IPS DF 19.7 (cell line): ENCODE measurements at regions not wholly inside any gene's neighbourhood (a gene's known extent, or its start where the extent isn't known, plus 50 kb on each side); places are given as distances from the start of the nearest gene placed in this dataset.
"Not testable (repeated sequence)": the region's sequence is repeated elsewhere in the genome, so short reads cannot be mapped to it uniquely, and the experiment has no call there.

Experiments used
- DNase-seq: peaks from one replicate; pipeline ENCODE4 v3.0.0-alpha.2; 2013; ENCODE audit warnings: low read depth, low spot score

GRCh38 chr3:44128057-44128775, 113.5 kb upstream of the TOPAZ1 start:
- no peak for DNase-seq

GRCh38 chr3:44130249-44130648, 111.4 kb upstream of the TOPAZ1 start:
- no peak for DNase-seq

GRCh38 chr3:44132061-44132460, 109.6 kb upstream of the TOPAZ1 start:
- no peak for DNase-seq

- DNase-seq: no peak
Observed at GRCh38 chr3:44132593-44132992, 109.1 kb upstream of the TOPAZ1 start.

- no peak for DNase-seq
Observed at GRCh38 chr3:44136421-44136820, 105.3 kb upstream of the TOPAZ1 start.

GRCh38 chr3:44146073-44146472, 95.6 kb upstream of the TOPAZ1 start:
- DNase-seq: no peak

- no peak for DNase-seq
Observed at GRCh38 chr3:44159696-44160300, 81.9 kb upstream of the TOPAZ1 start.

- DNase-seq: no peak
Observed at GRCh38 chr3:44160818-44161217, 80.9 kb upstream of the TOPAZ1 start.

- no peak for DNase-seq
Observed at GRCh38 chr3:44171891-44172290, 69.8 kb upstream of the TOPAZ1 start.

GRCh38 chr3:44172701-44173100, 69.0 kb upstream of the TOPAZ1 start:
- not testable (repeated sequence) for DNase-seq

- DNase-seq: no peak
Observed at GRCh38 chr3:44173263-44173662, 68.4 kb upstream of the TOPAZ1 start.

- DNase-seq: no peak
Observed at GRCh38 chr3:44175070-44175469, 66.6 kb upstream of the TOPAZ1 start.

- DNase-seq: no peak
Observed at GRCh38 chr3:44179246-44179645, 62.4 kb upstream of the TOPAZ1 start.

- no peak for DNase-seq
Observed at GRCh38 chr3:44184319-44184953, 57.2 kb upstream of the TOPAZ1 start.

GRCh38 chr3:44185396-44185915, 56.2 kb upstream of the TOPAZ1 start:
- no peak for DNase-seq

- DNase-seq: no peak
Observed at GRCh38 chr3:44186111-44186672, 55.5 kb upstream of the TOPAZ1 start.

GRCh38 chr3:44186712-44187111, 55.0 kb upstream of the TOPAZ1 start:
- no peak for DNase-seq
